GM21619 (cell line): ENCODE measurements at regions not wholly inside any gene's neighbourhood (a gene's known extent, or its start where the extent isn't known, plus 50 kb on each side); places are given as distances from the start of the nearest gene placed in this dataset.
"Not testable (repeated sequence)": the region's sequence is repeated elsewhere in the genome, so short reads cannot be mapped to it uniquely, and the experiment has no call there.

Experiments
- ATAC-seq: cut with Tn5 transposase; IDR thresholded peaks from one replicate; pipeline ENCODE4 v1.9.1; 2021; ENCODE audit not compliant: unreplicated experiment

- no peak for ATAC-seq
These were observed 164.4 kb downstream of the CXXC4 start for GRCh38 chr4:104330125-104330905.

- not testable (repeated sequence) for ATAC-seq
These were observed 167.6 kb downstream of the CXXC4 start for GRCh38 chr4:104326991-104327694.

- no peak for ATAC-seq
These were observed 192.0 kb downstream of the CXXC4 start for GRCh38 chr4:104302731-104303130.

GRCh38 chr4:104294811-104295210, 199.9 kb downstream of the CXXC4 start:
- no peak for ATAC-seq

GRCh38 chr4:104286867-104287266, 207.8 kb downstream of the CXXC4 start:
- no peak for ATAC-seq

- no peak for ATAC-seq
These were observed 211.4 kb downstream of the CXXC4 start for GRCh38 chr4:104283303-104283702.

GRCh38 chr4:104279744-104280143, 214.9 kb downstream of the CXXC4 start:
- ATAC-seq, result no peak

- no peak for ATAC-seq
These were observed 221.7 kb downstream of the CXXC4 start for GRCh38 chr4:104272966-104273365.

- not testable (repeated sequence) for ATAC-seq
These were observed 225.1 kb downstream of the CXXC4 start for GRCh38 chr4:104269603-104270002.

GRCh38 chr4:104263100-104263499, 231.6 kb downstream of the CXXC4 start:
- ATAC-seq, result no peak

GRCh38 chr4:104262678-104263077, 232.0 kb downstream of the CXXC4 start:
- ATAC-seq, result no peak

- no peak for ATAC-seq
These were observed 246.0 kb downstream of the CXXC4 start for GRCh38 chr4:104248726-104249125.

GRCh38 chr4:104235967-104236366, 258.7 kb downstream of the CXXC4 start:
- ATAC-seq, result no peak

- no peak for ATAC-seq
These were observed 277.2 kb downstream of the CXXC4 start for GRCh38 chr4:104217526-104217925.

- no peak for ATAC-seq
These were observed 283.0 kb downstream of the CXXC4 start for GRCh38 chr4:104211657-104212056.

GRCh38 chr4:104210420-104210819, 284.3 kb downstream of the CXXC4 start:
- ATAC-seq, result no peak

- no peak for ATAC-seq
These were observed 287.9 kb downstream of the CXXC4 start for GRCh38 chr4:104206784-104207183.

- no peak for ATAC-seq
These were observed 289.6 kb downstream of the CXXC4 start for GRCh38 chr4:104205116-104205515.

- no peak for ATAC-seq
These were observed 306.4 kb downstream of the CXXC4 start for GRCh38 chr4:104188301-104188700.

GRCh38 chr4:104169437-104169836, 325.3 kb downstream of the CXXC4 start:
- ATAC-seq, result no peak

- ATAC-seq, result no peak
These were observed 327.9 kb downstream of the CXXC4 start for GRCh38 chr4:104166749-104167148.

GRCh38 chr4:104163820-104164219, 330.9 kb downstream of the CXXC4 start:
- no peak for ATAC-seq
